ENCODE measurements at regions not wholly inside any gene's neighbourhood (a gene's known extent, or its start where the extent isn't known, plus 50 kb on each side); places are given as distances from the start of the nearest gene placed in this dataset.

DNA sequence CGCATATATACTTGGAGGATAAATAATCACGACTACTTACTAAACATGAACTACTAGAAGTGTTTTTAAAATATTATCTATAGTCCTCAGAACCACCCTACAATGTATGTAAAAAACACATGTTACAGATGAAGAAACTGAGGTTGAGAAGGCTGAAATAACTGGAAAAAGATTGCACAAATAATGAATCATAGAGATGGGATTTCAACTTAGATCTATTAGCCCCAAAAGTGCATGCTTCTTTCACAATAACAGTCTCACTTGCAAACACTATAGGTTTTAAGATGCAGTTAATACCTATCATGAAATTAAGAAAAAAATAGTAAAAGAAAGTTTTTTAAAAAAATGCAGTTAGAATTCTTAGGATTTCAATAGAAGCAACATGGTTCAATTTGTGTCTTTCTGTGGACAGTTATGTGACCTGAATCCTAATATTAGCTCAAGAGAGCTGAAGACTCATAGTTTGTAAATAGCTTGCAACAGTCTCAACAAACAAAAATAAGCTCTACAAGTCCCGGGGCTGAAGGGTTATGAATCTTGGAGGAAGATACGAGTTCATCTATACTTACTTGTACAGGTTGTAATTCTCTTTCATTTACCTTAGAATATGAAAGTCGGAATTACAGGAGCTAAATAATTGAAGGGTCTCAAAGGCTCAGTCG is 58.6 kb upstream of the NTPCR start:
- peak; percentile 10 for DNase-seq (ENCODE audit: low read depth)

DNA sequence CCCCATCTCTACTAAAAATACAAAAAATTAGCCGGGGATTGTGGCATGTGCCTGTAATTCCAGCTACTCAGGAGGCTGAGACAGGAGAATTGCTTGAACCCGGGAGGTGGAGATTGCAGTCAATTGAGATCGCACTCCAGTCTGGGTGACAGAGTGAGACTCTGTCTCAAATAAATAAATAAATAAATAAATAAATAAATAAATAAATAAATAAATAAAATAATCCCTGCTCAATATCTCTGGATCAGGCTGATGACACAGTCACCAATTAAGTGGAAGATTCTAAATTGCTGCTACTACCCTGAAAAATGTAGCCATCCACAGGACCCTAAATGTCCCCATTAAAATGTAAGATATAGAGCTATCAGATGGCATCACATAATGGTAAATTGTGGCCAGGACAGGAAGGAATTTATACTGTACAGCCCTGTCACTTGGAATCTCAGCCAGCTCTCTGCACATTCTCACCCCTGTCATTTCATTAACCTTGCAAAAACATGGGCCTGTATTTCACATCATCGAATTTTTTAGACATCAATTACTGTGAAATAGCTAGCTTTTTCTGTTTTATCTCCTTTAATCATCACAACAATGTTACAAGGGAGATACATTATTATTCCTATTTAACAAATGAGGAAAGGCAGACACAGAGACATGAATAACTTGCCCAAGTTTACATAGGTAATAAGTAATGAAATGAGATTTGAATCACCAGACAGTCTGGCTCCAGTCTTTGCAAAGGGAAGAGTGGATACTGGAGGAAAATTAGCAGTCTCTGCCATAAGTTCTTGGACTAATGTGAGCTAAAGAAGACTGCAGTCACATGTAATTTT is 56.7 kb upstream of the NTPCR start:
- DNase-seq (ENCODE audit: low read depth), result no peak

- no peak for DNase-seq (ENCODE audit: low read depth)
Observed at GRCh38 chr1:232894436-232894835, 56.0 kb upstream of the NTPCR start.

- no peak for DNase-seq (ENCODE audit: low read depth)
Observed at GRCh38 chr1:232897949-232898465, 52.4 kb upstream of the NTPCR start.

- no peak for DNase-seq (ENCODE audit: low read depth)
Observed at GRCh38 chr1:232899268-232899667, 51.1 kb upstream of the NTPCR start.

DNA sequence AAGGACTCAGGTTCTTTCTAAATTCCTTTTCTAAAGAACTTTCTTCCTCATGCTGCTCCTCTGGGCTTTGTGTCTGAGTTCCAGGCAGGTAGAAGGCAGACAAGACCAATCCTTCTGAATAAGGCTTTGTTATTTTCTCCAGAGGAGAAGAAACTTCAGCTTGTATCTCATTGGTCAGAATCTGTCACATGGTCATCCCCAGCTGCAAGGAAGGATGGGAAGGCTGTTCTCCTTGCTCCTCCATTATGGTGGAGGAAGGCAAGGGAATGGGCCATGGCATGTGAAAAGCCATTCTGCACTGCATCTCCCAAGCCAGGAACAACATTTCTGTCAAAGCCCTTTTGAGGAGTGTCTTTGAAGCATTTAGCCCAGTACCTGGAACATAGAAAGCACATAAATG is 50.6 kb upstream of the NTPCR start:
- DNase-seq (ENCODE audit: low read depth), result no peak

Measured in RPMI7951 (cell line).